Keratinocyte (primary cell): ENCODE measurements at regions not wholly inside any gene's neighbourhood (a gene's known extent, or its start where the extent isn't known, plus 50 kb on each side); places are given as distances from the start of the nearest gene placed in this dataset.

Source experiments
- DNase-seq: peaks from one replicate; pipeline ENCODE4 v3.0.0-alpha.2; 2011; ENCODE audit warnings: low read depth, missing footprints, low spot score
- FAIRE-seq: peaks from 2 replicates; lab custom pipeline; 2011; peaks lifted over from hg19 to GRCh38; lab: Jason Lieb, UNC
- H2AFZ ChIP-seq: 2 replicates; pipeline ENCODE4 v1.6.0; 2012; ENCODE audit warnings: low read length, control low read depth, inconsistent platforms; ENCODE audit not compliant: control insufficient read depth
- H3K27ac ChIP-seq: 2 replicates; pipeline ENCODE4 v1.5.1; 2011; ENCODE audit warnings: low read length; ENCODE audit not compliant: control insufficient read depth, insufficient read depth
- H3K27me3 ChIP-seq: 3 replicates; pipeline ENCODE4 v1.6.0; 2011; ENCODE audit warnings: low read length; ENCODE audit not compliant: control insufficient read depth, insufficient read depth; ENCODE audit errors: extremely low read depth
- H3K36me3 ChIP-seq, 2 experiments: 2 replicates in 1 of 2; 3 replicates in 1 of 2; pipeline ENCODE4 v1.5.1; 2011; ENCODE audit warnings: low read length in 2 of 2, mild to moderate bottlenecking in 1 of 2; ENCODE audit not compliant: control insufficient read depth in 2 of 2, insufficient read depth in 2 of 2; ENCODE audit errors: extremely low read depth in 1 of 2
- H3K4me1 ChIP-seq: 3 replicates; pipeline ENCODE4 v1.5.1; 2011; ENCODE audit warnings: low read length; ENCODE audit not compliant: control insufficient read depth, insufficient read depth; ENCODE audit errors: extremely low read depth
- H3K4me2 ChIP-seq: 3 replicates; pipeline ENCODE4 v1.6.0; 2011; ENCODE audit warnings: low read depth, low read length; ENCODE audit not compliant: control insufficient read depth, insufficient read depth; ENCODE audit errors: extremely low read depth
- H3K4me3 ChIP-seq, 3 experiments: fragments of 200-600 bp in 1 of 3; sonication (generic) in 1 of 3; 2 replicates in 2 of 3; 3 replicates in 1 of 3; pipeline ENCODE4 v1.5.1; 2011 to 2016; ENCODE audit warnings: low read length in 3 of 3, mild to moderate bottlenecking in 3 of 3, control low read depth in 2 of 3, inconsistent platforms in 1 of 3, low read depth in 1 of 3, mixed read lengths in 1 of 3, mixed run types in 1 of 3, moderate library complexity in 1 of 3; ENCODE audit not compliant: control insufficient read depth in 2 of 3, insufficient read depth in 2 of 3; ENCODE audit errors: extremely low read depth in 1 of 3
- H3K79me2 ChIP-seq: 2 replicates; pipeline ENCODE4 v1.6.0; 2012; ENCODE audit warnings: low read length; ENCODE audit not compliant: control insufficient read depth, insufficient read depth
- H3K9ac ChIP-seq: 3 replicates; pipeline ENCODE4 v1.6.0; 2011; ENCODE audit warnings: low read length; ENCODE audit not compliant: control insufficient read depth, insufficient read depth; ENCODE audit errors: extremely low read depth
- H3K9me1 ChIP-seq: 3 replicates; pipeline ENCODE4 v1.6.0; 2011; ENCODE audit warnings: low read length; ENCODE audit not compliant: control insufficient read depth, insufficient read depth; ENCODE audit errors: extremely low read depth
- H3K9me3 ChIP-seq: 2 replicates; pipeline ENCODE4 v1.5.1; 2012; ENCODE audit warnings: low read depth, low read length; ENCODE audit not compliant: control insufficient read depth
- H4K20me1 ChIP-seq: 3 replicates; pipeline ENCODE4 v1.6.0; 2011; ENCODE audit warnings: low read length; ENCODE audit not compliant: control insufficient read depth, insufficient read depth; ENCODE audit errors: extremely low read depth
- CTCF ChIP-seq, 3 experiments: IDR thresholded peaks in 1 of 3; conservative IDR thresholded peaks in 1 of 3; optimal IDR thresholded peaks in 1 of 3; 2 replicates in 2 of 3; 3 replicates in 1 of 3; pipeline versions ENCODE3 to v1.5.1; 2011; ENCODE audit warnings: low read length in 3 of 3, mild to moderate bottlenecking in 3 of 3, moderate library complexity in 2 of 3, control low read depth in 1 of 3, inconsistent platforms in 1 of 3; ENCODE audit not compliant: insufficient read depth in 2 of 3; ENCODE audit errors: extremely low read depth in 1 of 3
- EZH2 ChIP-seq: IDR thresholded peaks from one replicate; pipeline ENCODE4 v1.6.1; 2012; ENCODE audit warnings: inconsistent platforms, mild to moderate bottlenecking, low read length, moderate library complexity
- dilution Hi-C: fragments of 300-500 bp; cut with MboI; formaldehyde crosslinking; loops from one replicate; pipeline ENCODE4 v1.7.0; 2020; ENCODE audit warnings: low sequenced_read_pairs; ENCODE audit not compliant: extremely low pct_ligation_motif_present

GRCh38 chr13:104532132-104532531 lies 1465.9 kb upstream of the SLC10A2 start:
- Histone ChIP-seq H3K4me2 (no peak overlapping the region), H3K9me3 (no peaks in the 10 kb centered on the region), H3K79me2 (no peaks in the 10 kb centered on the region), H3K27ac (no peak overlapping the region), H2AFZ (no peak overlapping the region), H3K9ac (no peak overlapping the region), H3K4me3 (no peak overlapping the region), H4K20me1 (no peaks in the 10 kb centered on the region), H3K9me1 (no peaks in the 10 kb centered on the region), H3K27me3 (no peaks in the 10 kb centered on the region), H3K4me1 (no peaks in the 10 kb centered on the region), H3K36me3 (no peaks in the 10 kb centered on the region)
- dilution Hi-C loops, result no loop called here
- FAIRE-seq (no peak), DNase-seq (no peak)
- TF ChIP-seq CTCF (optimal IDR thresholded peaks at IDR 0.05 in 1 of 3, IDR thresholded peaks at IDR 0.05 in 1 of 3, conservative IDR thresholded peaks at IDR 0.05 in 1 of 3; ENCODE audit: extremely low read depth in 1 of 3, insufficient read depth in 2 of 3, low read length in 3 of 3) (no peak), EZH2 (no peak)

GRCh38 chr13:104530741-104531140 lies 1464.5 kb upstream of the SLC10A2 start:
- no peaks in the 10 kb centered on the region for H3K79me2 ChIP-seq
- DNase-seq, result no peak
- dilution Hi-C loops, result no loop called here
- TF ChIP-seq EZH2 (no peak), CTCF (optimal IDR thresholded peaks at IDR 0.05 in 1 of 3, IDR thresholded peaks at IDR 0.05 in 1 of 3, conservative IDR thresholded peaks at IDR 0.05 in 1 of 3; ENCODE audit: extremely low read depth in 1 of 3, insufficient read depth in 2 of 3, low read length in 3 of 3) (no peak)
- no peak overlapping the region for H3K27ac ChIP-seq
- H3K9ac ChIP-seq, result no peak overlapping the region
- H3K9me3 ChIP-seq, result no peaks in the 10 kb centered on the region
- no peak overlapping the region for H3K4me2 ChIP-seq
- no peaks in the 10 kb centered on the region for H3K27me3 ChIP-seq
- no peak overlapping the region for H2AFZ ChIP-seq
- no peaks in the 10 kb centered on the region for H4K20me1 ChIP-seq
- no peak for FAIRE-seq
- no peaks in the 10 kb centered on the region for H3K4me1 ChIP-seq
- H3K36me3 ChIP-seq, result no peaks in the 10 kb centered on the region
- no peaks in the 10 kb centered on the region for H3K9me1 ChIP-seq
- H3K4me3 ChIP-seq, result no peak overlapping the region
